OCI-LY7 (cell line): ENCODE measurements at regions not wholly inside any gene's neighbourhood (a gene's known extent, or its start where the extent isn't known, plus 50 kb on each side); places are given as distances from the start of the nearest gene placed in this dataset.

Experiments used
- BruUV-seq: library from RNA; stranded (reverse); fragments of 400-500 nt; replicated peaks from 2 replicates; lab custom pipeline; 2021; lab: Mats Ljungman, UMichigan
- CTCF ChIA-PET: fragments of 300-600 bp; sonication (Branson Sonifier 250); formaldehyde crosslinking; loops from one replicate; lab custom pipeline; 2022; ENCODE audit warnings: antibody characterized with exemption; ENCODE audit not compliant: unreplicated experiment; lab: Charles Lee
- POLR2A ChIA-PET: fragments of 300-600 bp; sonication (Branson Sonifier 250); formaldehyde crosslinking; loops from one replicate; lab custom pipeline; 2022; ENCODE audit warnings: antibody characterized with exemption; lab: Charles Lee
- DNase-seq: peaks from one replicate; pipeline ENCODE4 v3.0.0-alpha.2; 2015; ENCODE audit warnings: low spot score
- H2AFZ ChIP-seq: fragments of 200-600 bp; sonication (generic), shearing (Covaris generic); 2 replicates; pipeline ENCODE4 v1.6.1; 2014; ENCODE audit warnings: mild to moderate bottlenecking, antibody characterized with exemption, low read length, moderate library complexity
- H3K27ac ChIP-seq: fragments of 200-600 bp; sonication (generic); 2 replicates; pipeline ENCODE4 v1.5.1; 2014; ENCODE audit warnings: mixed run types, low read depth, mild to moderate bottlenecking, moderate library complexity, low read length, inconsistent platforms; ENCODE audit not compliant: poor library complexity, severe bottlenecking
- H3K36me3 ChIP-seq: fragments of 200-600 bp; sonication (generic); 2 replicates; pipeline ENCODE4 v1.6.1; 2014; ENCODE audit warnings: mild to moderate bottlenecking, antibody characterized with exemption, low read length, moderate library complexity, mixed read lengths; ENCODE audit not compliant: insufficient read depth
- H3K4me1 ChIP-seq: fragments of 200-600 bp; sonication (generic); 2 replicates; pipeline ENCODE4 v1.5.1; 2014; ENCODE audit warnings: mild to moderate bottlenecking, low read length; ENCODE audit not compliant: insufficient read depth, poor library complexity, severe bottlenecking
- H3K4me2 ChIP-seq: fragments of 200-600 bp; sonication (generic); 2 replicates; pipeline ENCODE4 v1.6.1; 2014; ENCODE audit warnings: mild to moderate bottlenecking, low read length
- H3K4me3 ChIP-seq: fragments of 200-600 bp; sonication (generic); 2 replicates; pipeline ENCODE4 v1.5.1; 2014; ENCODE audit warnings: mild to moderate bottlenecking, low read depth, low read length; ENCODE audit not compliant: poor library complexity, severe bottlenecking
- H3K79me2 ChIP-seq: fragments of 200-600 bp; sonication (generic); 2 replicates; pipeline ENCODE4 v1.6.1; 2016; ENCODE audit warnings: low read depth, mild to moderate bottlenecking, low read length, moderate library complexity, mixed read lengths; ENCODE audit not compliant: insufficient read depth
- H3K9me2 ChIP-seq: fragments of 200-600 bp; sonication (generic); 2 replicates; pipeline ENCODE4 v1.6.1; 2016; ENCODE audit warnings: mild to moderate bottlenecking, low read length, mixed read lengths; ENCODE audit not compliant: insufficient read depth
- H3K9me3 ChIP-seq: fragments of 200-600 bp; sonication (generic); 2 replicates; pipeline ENCODE4 v1.6.1; 2014; ENCODE audit warnings: mild to moderate bottlenecking, mixed run types, low read length, mixed read lengths
- H4K20me1 ChIP-seq: fragments of 200-600 bp; sonication (generic); 2 replicates; pipeline ENCODE4 v1.6.1; 2014; ENCODE audit warnings: mild to moderate bottlenecking, antibody characterized with exemption, low read length, moderate library complexity, mixed read lengths; ENCODE audit not compliant: insufficient read depth
- EZH2phosphoT487 ChIP-seq: fragments of 200-600 bp; sonication (generic); IDR thresholded peaks from 2 replicates; pipeline ENCODE4 v1.6.1; 2018; ENCODE audit warnings: low read depth, borderline replicate concordance, mild to moderate bottlenecking, mixed run types, antibody characterized with exemption, low read length, moderate library complexity, mixed read lengths
- intact Hi-C: fragments of 100-400 bp; cut with micrococcal nuclease; formaldehyde crosslinking; loops from one replicate; pipeline ENCODE4 v1.10.0; 2022; ENCODE audit not compliant: unreplicated experiment
- TF ChIP-seq, protein P1 (sequence below): fragments of 200-600 bp; sonication (generic); conservative IDR thresholded peaks from 2 replicates; pipeline ENCODE4 v1.5.1; 2014; ENCODE audit warnings: mild to moderate bottlenecking, antibody characterized with exemption, low read length, moderate library complexity, mixed read lengths

DNA sequence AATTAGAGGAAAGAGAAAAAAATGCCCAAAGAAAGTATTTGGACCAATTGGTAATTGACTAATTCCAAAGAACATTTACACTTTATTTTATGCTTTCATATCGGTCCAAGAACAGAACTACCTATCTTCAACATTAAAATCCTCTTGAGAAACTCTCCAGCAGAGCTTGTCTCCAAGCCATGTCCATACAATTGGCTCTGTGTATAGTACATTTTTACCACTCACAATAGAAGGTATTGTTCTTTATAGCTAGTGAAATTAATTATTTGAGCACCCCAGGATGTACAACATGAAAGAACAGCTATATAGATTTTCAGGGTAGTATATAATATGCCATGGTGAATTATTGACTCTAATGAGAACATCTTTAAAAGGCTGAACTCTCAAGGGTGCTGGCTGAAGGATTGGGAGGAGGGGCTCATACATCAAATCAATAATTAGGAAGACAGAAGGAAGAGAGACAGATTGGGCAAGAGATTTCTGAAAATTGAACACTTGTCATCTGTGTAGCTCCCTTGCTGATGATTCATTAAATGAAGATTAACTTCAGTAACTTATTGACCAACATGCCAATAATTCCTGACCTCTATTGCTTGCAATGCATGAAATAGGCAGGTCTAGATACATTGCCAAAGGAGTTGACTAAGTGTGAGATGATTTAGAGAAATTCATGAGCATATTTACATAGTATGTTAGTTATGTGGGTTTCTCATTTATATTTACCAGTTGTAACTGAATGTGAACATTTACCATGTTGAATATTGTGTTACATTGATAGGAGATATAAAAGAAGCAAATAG lies 249.7 kb downstream of the MTERF1 start:
- no peak overlapping the region for H3K27ac ChIP-seq
- H3K4me1 ChIP-seq, result no peaks in the 10 kb centered on the region
- H3K4me2 ChIP-seq, result no peak overlapping the region
- DNase-seq, result no peak
- H3K79me2 ChIP-seq, result no peaks in the 10 kb centered on the region
- intact Hi-C loops, result no loop called here
- no peaks in the 10 kb centered on the region for H3K9me2 ChIP-seq
- POLR2A ChIA-PET, result interaction anchor here (1.8 kb wide), 1 partner anchor 9 kb away, joined by 5 read pairs; no protein-coding TSS in a partner anchor
- no peaks in the 10 kb centered on the region for H3K9me3 ChIP-seq
- no peak overlapping the region for H2AFZ ChIP-seq
- BruUV-seq, result no TSS peak
- TF ChIP-seq EZH2phosphoT487, result no peak
- TF ChIP-seq, protein P1, sequence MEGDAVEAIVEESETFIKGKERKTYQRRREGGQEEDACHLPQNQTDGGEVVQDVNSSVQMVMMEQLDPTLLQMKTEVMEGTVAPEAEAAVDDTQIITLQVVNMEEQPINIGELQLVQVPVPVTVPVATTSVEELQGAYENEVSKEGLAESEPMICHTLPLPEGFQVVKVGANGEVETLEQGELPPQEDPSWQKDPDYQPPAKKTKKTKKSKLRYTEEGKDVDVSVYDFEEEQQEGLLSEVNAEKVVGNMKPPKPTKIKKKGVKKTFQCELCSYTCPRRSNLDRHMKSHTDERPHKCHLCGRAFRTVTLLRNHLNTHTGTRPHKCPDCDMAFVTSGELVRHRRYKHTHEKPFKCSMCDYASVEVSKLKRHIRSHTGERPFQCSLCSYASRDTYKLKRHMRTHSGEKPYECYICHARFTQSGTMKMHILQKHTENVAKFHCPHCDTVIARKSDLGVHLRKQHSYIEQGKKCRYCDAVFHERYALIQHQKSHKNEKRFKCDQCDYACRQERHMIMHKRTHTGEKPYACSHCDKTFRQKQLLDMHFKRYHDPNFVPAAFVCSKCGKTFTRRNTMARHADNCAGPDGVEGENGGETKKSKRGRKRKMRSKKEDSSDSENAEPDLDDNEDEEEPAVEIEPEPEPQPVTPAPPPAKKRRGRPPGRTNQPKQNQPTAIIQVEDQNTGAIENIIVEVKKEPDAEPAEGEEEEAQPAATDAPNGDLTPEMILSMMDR, result no peak
- CTCF ChIA-PET, result no interaction called here
- no peaks in the 10 kb centered on the region for H4K20me1 ChIP-seq
- no peaks in the 10 kb centered on the region for H3K36me3 ChIP-seq
- no peak overlapping the region for H3K4me3 ChIP-seq

GRCh38 chr7:91632234-91632940 lies 248.1 kb downstream of the MTERF1 start:
- Histone ChIP-seq H3K4me2 (no peak overlapping the region), H3K27ac (no peak overlapping the region), H3K9me3 (no peaks in the 10 kb centered on the region), H3K36me3 (no peaks in the 10 kb centered on the region), H3K4me1 (no peaks in the 10 kb centered on the region), H4K20me1 (no peaks in the 10 kb centered on the region), H2AFZ (no peak overlapping the region), H3K79me2 (no peaks in the 10 kb centered on the region), H3K4me3 (no peak overlapping the region), H3K9me2 (no peaks in the 10 kb centered on the region)
- DNase-seq, result no peak
- intact Hi-C loops, result no loop called here
- ChIA-PET CTCF (no interaction called here), POLR2A (no interaction called here)
- no TSS peak for BruUV-seq
- TF ChIP-seq, protein P1, result no peak
- TF ChIP-seq EZH2phosphoT487, result no peak

DNA sequence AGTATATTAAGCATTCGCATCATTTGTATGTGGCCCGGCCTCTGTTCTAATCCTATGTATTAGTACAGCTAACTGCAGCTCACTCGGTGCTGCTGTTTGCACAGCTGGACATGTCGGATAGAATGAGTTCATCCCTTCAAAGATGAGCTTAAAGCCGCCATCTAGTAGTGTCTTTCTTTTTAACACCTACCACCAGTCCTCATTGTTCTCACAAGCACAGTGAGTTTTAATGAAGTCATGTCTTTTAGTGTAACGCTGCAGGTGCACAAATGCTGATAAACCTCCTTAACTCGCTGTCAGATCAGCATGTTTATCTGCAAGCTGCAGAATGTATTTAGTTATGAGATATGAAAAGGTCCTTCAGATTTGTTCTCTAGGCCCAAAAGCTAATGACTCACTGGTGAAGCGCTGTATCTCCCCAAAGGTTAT lies 247.5 kb downstream of the MTERF1 start:
- Histone ChIP-seq H3K9me3 (no peaks in the 10 kb centered on the region), H4K20me1 (no peaks in the 10 kb centered on the region), H3K79me2 (no peaks in the 10 kb centered on the region), H2AFZ (no peak overlapping the region), H3K4me1 (no peaks in the 10 kb centered on the region), H3K4me2 (no peak overlapping the region), H3K36me3 (no peaks in the 10 kb centered on the region), H3K9me2 (no peaks in the 10 kb centered on the region), H3K27ac (no peak overlapping the region), H3K4me3 (no peak overlapping the region)
- CTCF ChIA-PET, result no interaction called here
- POLR2A ChIA-PET, result no interaction called here
- no peak for DNase-seq
- intact Hi-C loops, result no loop called here
- TF ChIP-seq EZH2phosphoT487, result no peak
- TF ChIP-seq, protein P1, result no peak
- no TSS peak for BruUV-seq
